Thoracic aorta (tissue), 2 donors: ENCODE measurements at regions not wholly inside any gene's neighbourhood (a gene's known extent, or its start where the extent isn't known, plus 50 kb on each side); places are given as distances from the start of the nearest gene placed in this dataset.

Source experiments
- ATAC-seq: fragments of 150-250 bp; one replicate; pipeline ENCODE4 v1.8.0; 2017; ENCODE audit warnings: low read depth; ENCODE audit not compliant: insufficient number of reproducible peaks, low FRiP score
- DNase-seq: peaks from one replicate; pipeline ENCODE4 v3.0.0-alpha.2; 2020; ENCODE audit warnings: low spot score
- H3K27ac ChIP-seq, 2 donors: fragments of 200-600 bp; sonication (generic); 1 replicate in 1 of 2; 2 replicates in 1 of 2; pipeline ENCODE4 v1.5.1; 2016; ENCODE audit warnings: mild to moderate bottlenecking in 2 of 2, moderate library complexity in 2 of 2
- H3K27me3 ChIP-seq: fragments of 200-600 bp; sonication (generic); replicated peaks from 2 replicates; pipeline ENCODE4 v1.6.0; 2016; ENCODE audit warnings: mild to moderate bottlenecking; ENCODE audit not compliant: insufficient read depth
- H3K36me3 ChIP-seq: fragments of 200-600 bp; sonication (generic); one replicate; pipeline ENCODE4 v1.5.1; 2016
- H3K4me1 ChIP-seq, 2 donors: fragments of 200-600 bp; sonication (generic); 1 replicate in 1 of 2; 2 replicates in 1 of 2; pipeline versions ENCODE4 v1.5.1 to v1.6.0; 2016; ENCODE audit warnings: low read depth in 2 of 2, mild to moderate bottlenecking in 1 of 2; ENCODE audit not compliant: control insufficient read depth in 1 of 2
- H3K4me3 ChIP-seq: fragments of 200-600 bp; sonication (generic); 2 replicates; pipeline ENCODE4 v1.5.1; 2016; ENCODE audit warnings: mild to moderate bottlenecking
- H3K9me3 ChIP-seq: fragments of 200-600 bp; sonication (generic); 2 replicates; pipeline ENCODE4 v1.5.1; 2016
- CTCF ChIP-seq: fragments of 200-600 bp; sonication (generic); IDR thresholded peaks from one replicate; pipeline ENCODE4 v1.5.1; 2019; ENCODE audit warnings: antibody characterized with exemption

- Histone ChIP-seq H3K4me1 (peaks cover 5 to 49% of the 10 kb centered on the region in 2 donors), H3K36me3 (no peaks in the 10 kb centered on the region), H3K27me3 (no peaks in the 10 kb centered on the region), H3K4me3 (no peak overlapping the region), H3K9me3 (no peaks in the 10 kb centered on the region), H3K27ac (no peak overlapping the region)
- DNase-seq = no peak
- no peak for TF ChIP-seq CTCF
- no peak for ATAC-seq
Observed at GRCh38 chr4:173935622-173936405, 347.7 kb downstream of the FBXO8 start.

GRCh38 chr4:173934933-173935620 is 348.4 kb downstream of the FBXO8 start:
- Histone ChIP-seq H3K36me3 (no peaks in the 10 kb centered on the region), H3K9me3 (no peaks in the 10 kb centered on the region), H3K4me1 (peaks cover 5 to 51% of the 10 kb centered on the region in 2 donors), H3K27ac (no peak overlapping the region), H3K27me3 (no peaks in the 10 kb centered on the region), H3K4me3 (no peak overlapping the region)
- DNase-seq (no peak), ATAC-seq (no peak)
- TF ChIP-seq CTCF = no peak

- Histone ChIP-seq H3K27me3 (no peaks in the 10 kb centered on the region), H3K27ac (no peak overlapping the region), H3K4me1 (peaks cover 5 to 55% of the 10 kb centered on the region in 2 donors), H3K9me3 (no peaks in the 10 kb centered on the region), H3K36me3 (no peaks in the 10 kb centered on the region), H3K4me3 (no peak overlapping the region)
- ATAC-seq (no peak), DNase-seq (no peak)
- TF ChIP-seq CTCF = no peak
Observed at GRCh38 chr4:173934201-173934600, 349.3 kb downstream of the FBXO8 start.

- no peaks in the 10 kb centered on the region for H3K27me3 ChIP-seq
- peaks cover 3 to 51% of the 10 kb centered on the region in 2 donors for H3K4me1 ChIP-seq
- no peak for DNase-seq
- H3K4me3 ChIP-seq = no peak overlapping the region
- no peaks in the 10 kb centered on the region for H3K9me3 ChIP-seq
- TF ChIP-seq CTCF = no peak
- ATAC-seq = no peak
- no peak overlapping the region for H3K27ac ChIP-seq
- no peaks in the 10 kb centered on the region for H3K36me3 ChIP-seq
Observed at GRCh38 chr4:173932701-173933100, 350.8 kb downstream of the FBXO8 start.

GRCh38 chr4:173930329-173930967 is 353.0 kb downstream of the FBXO8 start:
- DNase-seq (no peak), ATAC-seq (no peak)
- no peaks in the 10 kb centered on the region for H3K9me3 ChIP-seq
- H3K27ac ChIP-seq = peak overlapping the region; percentile 24 to 25
- TF ChIP-seq CTCF = no peak
- peak overlapping the region; percentile 7 for H3K4me3 ChIP-seq
- no peaks in the 10 kb centered on the region for H3K36me3 ChIP-seq
- H3K27me3 ChIP-seq = no peaks in the 10 kb centered on the region
- peaks cover 0 to 37% of the 10 kb centered on the region in 2 donors for H3K4me1 ChIP-seq
